ENCODE measurements at regions not wholly inside any gene's neighbourhood (a gene's known extent, or its start where the extent isn't known, plus 50 kb on each side); places are given as distances from the start of the nearest gene placed in this dataset.

GRCh38 chr17:53696286-53696685 is 126.4 kb upstream of the KIF2B start:
- Histone ChIP-seq H2AFZ (ENCODE audit: low read length) (no peak overlapping the region), H3K4me1 (ENCODE audit: control insufficient read depth, extremely low read depth, insufficient read depth, low read length) (no peaks in the 10 kb centered on the region)
- TF ChIP-seq CTCF (conservative IDR thresholded peaks at IDR 0.05 in 1 of 2, IDR thresholded peaks at IDR 0.05 in 1 of 2; ENCODE audit: low read depth in 1 of 2, low read length in 2 of 2): no peak
- no peak for TF ChIP-seq EZH2 (IDR thresholded peaks at IDR 0.05; ENCODE audit: low read length, missing control alignments)

GRCh38 chr17:53687324-53687723 is 135.4 kb upstream of the KIF2B start:
- TF ChIP-seq CTCF (conservative IDR thresholded peaks at IDR 0.05 in 1 of 2, IDR thresholded peaks at IDR 0.05 in 1 of 2; ENCODE audit: low read depth in 1 of 2, low read length in 2 of 2) (no peak), EZH2 (IDR thresholded peaks at IDR 0.05; ENCODE audit: low read length, missing control alignments) (no peak)
- Histone ChIP-seq H3K79me2 (ENCODE audit: control insufficient read depth, insufficient read depth, low read length) (no peaks in the 10 kb centered on the region), H3K4me2 (ENCODE audit: extremely low read depth, insufficient read depth, low read length) (no peak overlapping the region), H3K4me3 (replicated peaks in 1 of 4; ENCODE audit: control extremely low read depth in 1 of 4, insufficient read depth in 1 of 4, low read depth in 3 of 4, low read length in 4 of 4) (no peak overlapping the region), H3K4me1 (ENCODE audit: control insufficient read depth, extremely low read depth, insufficient read depth, low read length) (no peaks in the 10 kb centered on the region), H3K27ac (ENCODE audit: insufficient read depth, low read length) (no peak overlapping the region), H3K9ac (ENCODE audit: insufficient read depth, low read length) (no peak overlapping the region), H3K9me3 (ENCODE audit: control insufficient read depth, insufficient read depth, low read depth, low read length) (no peaks in the 10 kb centered on the region), H3K27me3 (ENCODE audit: control insufficient read depth, insufficient read depth, low read length) (no peaks in the 10 kb centered on the region), H3K36me3 (ENCODE audit: control insufficient read depth, insufficient read depth, low read length) (no peaks in the 10 kb centered on the region), H2AFZ (ENCODE audit: low read length) (no peak overlapping the region), H4K20me1 (ENCODE audit: control insufficient read depth, extremely low read depth, insufficient read depth, low read length) (no peaks in the 10 kb centered on the region)
- DNase-seq (ENCODE audit: low read depth in 2 of 2): no peak

More at GRCh38 chr17:53696286-53696685, 126.4 kb upstream of the KIF2B start:
- no peak overlapping the region for H3K27ac ChIP-seq (ENCODE audit: insufficient read depth, low read length)
- no peak overlapping the region for H3K4me2 ChIP-seq (ENCODE audit: extremely low read depth, insufficient read depth, low read length)
- H3K9me3 ChIP-seq (ENCODE audit: control insufficient read depth, insufficient read depth, low read depth, low read length): no peaks in the 10 kb centered on the region
- DNase-seq (ENCODE audit: low read depth in 2 of 2): no peak
- H3K9ac ChIP-seq (ENCODE audit: insufficient read depth, low read length): no peak overlapping the region
- H3K36me3 ChIP-seq (ENCODE audit: control insufficient read depth, insufficient read depth, low read length): no peaks in the 10 kb centered on the region
- H3K4me3 ChIP-seq (replicated peaks in 1 of 4; ENCODE audit: control extremely low read depth in 1 of 4, insufficient read depth in 1 of 4, low read depth in 3 of 4, low read length in 4 of 4): no peak overlapping the region
- no peaks in the 10 kb centered on the region for H3K27me3 ChIP-seq (ENCODE audit: control insufficient read depth, insufficient read depth, low read length)
- H3K79me2 ChIP-seq (ENCODE audit: control insufficient read depth, insufficient read depth, low read length): no peaks in the 10 kb centered on the region
- no peaks in the 10 kb centered on the region for H4K20me1 ChIP-seq (ENCODE audit: control insufficient read depth, extremely low read depth, insufficient read depth, low read length)

- no peaks in the 10 kb centered on the region for H3K36me3 ChIP-seq (ENCODE audit: control insufficient read depth, insufficient read depth, low read length)
- H3K27ac ChIP-seq (ENCODE audit: insufficient read depth, low read length): no peak overlapping the region
- H3K9ac ChIP-seq (ENCODE audit: insufficient read depth, low read length): no peak overlapping the region
- no peaks in the 10 kb centered on the region for H4K20me1 ChIP-seq (ENCODE audit: control insufficient read depth, extremely low read depth, insufficient read depth, low read length)
- H2AFZ ChIP-seq (ENCODE audit: low read length): no peak overlapping the region
- H3K79me2 ChIP-seq (ENCODE audit: control insufficient read depth, insufficient read depth, low read length): no peaks in the 10 kb centered on the region
- TF ChIP-seq EZH2 (IDR thresholded peaks at IDR 0.05; ENCODE audit: low read length, missing control alignments) (no peak), CTCF (conservative IDR thresholded peaks at IDR 0.05 in 1 of 2, IDR thresholded peaks at IDR 0.05 in 1 of 2; ENCODE audit: low read depth in 1 of 2, low read length in 2 of 2) (no peak)
- H3K9me3 ChIP-seq (ENCODE audit: control insufficient read depth, insufficient read depth, low read depth, low read length): no peaks in the 10 kb centered on the region
- H3K27me3 ChIP-seq (ENCODE audit: control insufficient read depth, insufficient read depth, low read length): no peaks in the 10 kb centered on the region
- H3K4me3 ChIP-seq (replicated peaks in 1 of 4; ENCODE audit: control extremely low read depth in 1 of 4, insufficient read depth in 1 of 4, low read depth in 3 of 4, low read length in 4 of 4): no peak overlapping the region
- H3K4me1 ChIP-seq (ENCODE audit: control insufficient read depth, extremely low read depth, insufficient read depth, low read length): no peaks in the 10 kb centered on the region
- no peak overlapping the region for H3K4me2 ChIP-seq (ENCODE audit: extremely low read depth, insufficient read depth, low read length)
- DNase-seq (ENCODE audit: low read depth in 2 of 2): no peak
Observed at GRCh38 chr17:53680745-53681144, 142.0 kb upstream of the KIF2B start.
